ENCODE measurements at regions not wholly inside any gene's neighbourhood (a gene's known extent, or its start where the extent isn't known, plus 50 kb on each side); places are given as distances from the start of the nearest gene placed in this dataset.

GRCh38 chr21:41648591-41649031 is 118.2 kb downstream of the RIPK4 start:
- no peaks in the 10 kb centered on the region for H3K9me3 Mint-ChIP-seq (ENCODE audit: unreplicated experiment)
- no peak for TF ChIP-seq CTCF (IDR thresholded peaks at IDR 0.05; ENCODE audit: unreplicated experiment)
- H3K4me3 Mint-ChIP-seq (ENCODE audit: unreplicated experiment) = no peak overlapping the region
- BruUV-seq (replicated peaks) = no TSS peak
- H3K27me3 Mint-ChIP-seq (ENCODE audit: insufficient read depth, unreplicated experiment) = no peaks in the 10 kb centered on the region
- intact Hi-C loops (cut with micrococcal nuclease) = no loop called here
- peaks cover 33% of the 10 kb centered on the region for H3K4me1 Mint-ChIP-seq (ENCODE audit: insufficient read depth, unreplicated experiment)
- ChIA-PET POLR2A (interaction anchor here (0.8 to 5.3 kb wide), 6 partner anchors 15 to 119 kb away, joined by 3 to 25 read pairs (median 6); no protein-coding TSS in a partner anchor), CTCF (interaction anchor here (0.6 to 2.3 kb wide), 5 partner anchors 17 to 168 kb away, joined by 3 to 8 read pairs (median 4); partner anchors contain the start of gene RIPK4)
- H3K36me3 Mint-ChIP-seq (ENCODE audit: insufficient read depth, unreplicated experiment) = no peaks in the 10 kb centered on the region
- peak; percentile 80 for DNase-seq (ENCODE audit: unreplicated experiment)
- no peak overlapping the region for H3K27ac Mint-ChIP-seq (ENCODE audit: low read depth, unreplicated experiment)

- TF ChIP-seq CTCF (IDR thresholded peaks at IDR 0.05; ENCODE audit: unreplicated experiment) = no peak
- no peak for DNase-seq (ENCODE audit: unreplicated experiment)
- Mint-ChIP-seq H3K27me3 (ENCODE audit: insufficient read depth, unreplicated experiment) (no peaks in the 10 kb centered on the region), H3K4me3 (ENCODE audit: unreplicated experiment) (no peak overlapping the region), H3K27ac (ENCODE audit: low read depth, unreplicated experiment) (no peak overlapping the region), H3K4me1 (ENCODE audit: insufficient read depth, unreplicated experiment) (peaks cover 33% of the 10 kb centered on the region), H3K36me3 (ENCODE audit: insufficient read depth, unreplicated experiment) (no peaks in the 10 kb centered on the region), H3K9me3 (ENCODE audit: unreplicated experiment) (no peaks in the 10 kb centered on the region)
- ChIA-PET POLR2A (interaction anchor here (0.5 to 5.3 kb wide), 8 partner anchors 14 to 120 kb away, joined by 3 to 25 read pairs (median 4); no protein-coding TSS in a partner anchor), CTCF (interaction anchor here (0.6 to 2.3 kb wide), 6 partner anchors 16 to 787 kb away, joined by 3 to 8 read pairs (median 4); no protein-coding TSS in a partner anchor)
- intact Hi-C loops (cut with micrococcal nuclease) = no loop called here
- BruUV-seq (replicated peaks) = no TSS peak
These were observed 118.9 kb downstream of the RIPK4 start for GRCh38 chr21:41647806-41648561.

GRCh38 chr21:41643246-41643966 is 123.4 kb downstream of the RIPK4 start:
- no peak for TF ChIP-seq CTCF (IDR thresholded peaks at IDR 0.05; ENCODE audit: unreplicated experiment)
- CTCF ChIA-PET = interaction anchor here (0.7 to 1.0 kb wide), 3 partner anchors 33 to 125 kb away, joined by 3 to 4 read pairs (median 3); no protein-coding TSS in a partner anchor
- no TSS peak for BruUV-seq (replicated peaks)
- POLR2A ChIA-PET = interaction anchor here (0.6 to 2.8 kb wide), 11 partner anchors 9 to 122 kb away, joined by 3 to 20 read pairs (median 7); no protein-coding TSS in a partner anchor
- intact Hi-C loops (cut with micrococcal nuclease) = no loop called here
- Mint-ChIP-seq H3K36me3 (ENCODE audit: insufficient read depth, unreplicated experiment) (no peaks in the 10 kb centered on the region), H3K4me1 (ENCODE audit: insufficient read depth, unreplicated experiment) (peaks cover 52% of the 10 kb centered on the region), H3K27me3 (ENCODE audit: insufficient read depth, unreplicated experiment) (no peaks in the 10 kb centered on the region), H3K9me3 (ENCODE audit: unreplicated experiment) (no peaks in the 10 kb centered on the region), H3K4me3 (ENCODE audit: unreplicated experiment) (no peak overlapping the region), H3K27ac (ENCODE audit: low read depth, unreplicated experiment) (peak overlapping the region; percentile 93)
- DNase-seq (ENCODE audit: unreplicated experiment) = no peak
